OCI-LY1 (cell line): ENCODE measurements at regions not wholly inside any gene's neighbourhood (a gene's known extent, or its start where the extent isn't known, plus 50 kb on each side); places are given as distances from the start of the nearest gene placed in this dataset.

Experiments used
- EZH2 ChIP-seq: fragments of 200-600 bp; sonication (generic), shearing (Covaris generic); IDR thresholded peaks from 2 replicates; pipeline ENCODE4 v1.8.0; 2017; ENCODE audit warnings: borderline replicate concordance, mixed run types, mild to moderate bottlenecking, antibody characterized with exemption, low read length, moderate library complexity, mixed read lengths
- TF ChIP-seq, protein P1 (sequence below): fragments of 200-600 bp; sonication (generic), shearing (Covaris generic); IDR thresholded peaks from 2 replicates; pipeline ENCODE4 v1.5.1; 2017; ENCODE audit warnings: mild to moderate bottlenecking, antibody characterized with exemption, low read length, moderate library complexity, mixed read lengths

DNA sequence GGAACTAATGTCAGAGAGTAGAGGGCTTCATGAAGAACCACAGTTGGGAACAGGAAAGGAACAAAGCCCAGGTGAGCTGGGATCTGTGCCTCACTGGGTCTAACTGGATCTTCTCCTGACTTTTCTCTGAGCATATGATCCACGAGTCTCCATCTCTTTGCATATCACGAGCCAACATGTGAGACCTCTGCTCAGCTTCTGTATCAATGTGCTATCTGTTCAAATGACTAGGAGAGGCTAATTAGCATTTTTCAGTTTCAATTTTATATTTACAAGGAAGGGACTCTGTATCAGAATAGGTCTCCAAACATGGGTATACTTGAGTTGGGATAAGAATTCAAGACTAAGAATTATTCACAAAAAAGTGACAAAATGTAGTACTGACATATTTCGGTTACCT lies 73.8 kb upstream of the SGCD start:
- no peak for TF ChIP-seq EZH2
- TF ChIP-seq, protein P1, sequence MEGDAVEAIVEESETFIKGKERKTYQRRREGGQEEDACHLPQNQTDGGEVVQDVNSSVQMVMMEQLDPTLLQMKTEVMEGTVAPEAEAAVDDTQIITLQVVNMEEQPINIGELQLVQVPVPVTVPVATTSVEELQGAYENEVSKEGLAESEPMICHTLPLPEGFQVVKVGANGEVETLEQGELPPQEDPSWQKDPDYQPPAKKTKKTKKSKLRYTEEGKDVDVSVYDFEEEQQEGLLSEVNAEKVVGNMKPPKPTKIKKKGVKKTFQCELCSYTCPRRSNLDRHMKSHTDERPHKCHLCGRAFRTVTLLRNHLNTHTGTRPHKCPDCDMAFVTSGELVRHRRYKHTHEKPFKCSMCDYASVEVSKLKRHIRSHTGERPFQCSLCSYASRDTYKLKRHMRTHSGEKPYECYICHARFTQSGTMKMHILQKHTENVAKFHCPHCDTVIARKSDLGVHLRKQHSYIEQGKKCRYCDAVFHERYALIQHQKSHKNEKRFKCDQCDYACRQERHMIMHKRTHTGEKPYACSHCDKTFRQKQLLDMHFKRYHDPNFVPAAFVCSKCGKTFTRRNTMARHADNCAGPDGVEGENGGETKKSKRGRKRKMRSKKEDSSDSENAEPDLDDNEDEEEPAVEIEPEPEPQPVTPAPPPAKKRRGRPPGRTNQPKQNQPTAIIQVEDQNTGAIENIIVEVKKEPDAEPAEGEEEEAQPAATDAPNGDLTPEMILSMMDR: no peak
